Prostate gland (tissue), 2 donors: ENCODE measurements at regions not wholly inside any gene's neighbourhood (a gene's known extent, or its start where the extent isn't known, plus 50 kb on each side); places are given as distances from the start of the nearest gene placed in this dataset.

ENCODE experiments used
- DNase-seq: peaks from one replicate; pipeline ENCODE4 v3.0.0-alpha.2; 2019; ENCODE audit warnings: low spot score
- H3K27ac ChIP-seq, 2 donors: fragments of 200-600 bp; sonication (generic); 2 replicates each; pipeline ENCODE4 v1.5.1; 2017 to 2019
- H3K27me3 ChIP-seq: fragments of 200-600 bp; sonication (generic); replicated peaks from 2 replicates; pipeline ENCODE4 v1.5.1; 2019; ENCODE audit not compliant: insufficient read depth
- H3K36me3 ChIP-seq, 2 donors: fragments of 200-600 bp; sonication (generic); 1 replicate in 1 of 2; 2 replicates in 1 of 2; pipeline versions ENCODE4 v1.5.1 to v1.8.1; 2017 to 2019
- H3K4me1 ChIP-seq: fragments of 200-600 bp; sonication (generic); replicated peaks from 2 replicates; pipeline ENCODE4 v1.5.1; 2019
- H3K4me3 ChIP-seq, 2 donors: fragments of 200-600 bp; sonication (generic); 2 replicates each; pipeline ENCODE4 v1.5.1; 2017 to 2019
- H3K9me3 ChIP-seq: fragments of 200-600 bp; sonication (generic); 2 replicates; pipeline ENCODE4 v1.5.1; 2017
- POLR2A ChIP-seq: fragments of 450-650 bp; IDR thresholded peaks from one replicate; pipeline ENCODE4 v1.6.1; 2016; ENCODE audit warnings: antibody characterized with exemption, mild to moderate bottlenecking
- POLR2AphosphoS5 ChIP-seq: sonication (generic); formaldehyde crosslinking; IDR thresholded peaks from one replicate; pipeline ENCODE4 v1.6.1; 2017; ENCODE audit warnings: antibody characterized with exemption
- WGBS: methylation state at CpG from one replicate; pipeline ENCODE4 v1.1.5; 2018; 5-methylcytosine and 5-hydroxymethylcytosine counted together
- intact Hi-C: fragments of 100-400 bp; cut with DNase I; formaldehyde crosslinking; loops from one replicate; pipeline ENCODE4 v1.14.2; 2022
- TF ChIP-seq, protein P1 (sequence below), 4 experiments: fragments of 200-600 bp in 2 of 4; fragments of 450-650 bp in 2 of 4; sonication (generic) in 2 of 4; IDR thresholded peaks; 1 replicate in 3 of 4; 2 replicates in 1 of 4; pipeline ENCODE4 v1.5.1; 2016 to 2019; ENCODE audit warnings: antibody characterized with exemption in 4 of 4, mild to moderate bottlenecking in 2 of 4, moderate library complexity in 2 of 4

GRCh38 chr9:78547831-78548230, 250.9 kb downstream of the PSAT1 start:
- no peaks in the 10 kb centered on the region for H3K4me1 ChIP-seq
- H3K36me3 ChIP-seq, result no peaks in the 10 kb centered on the region
- H3K9me3 ChIP-seq, result no peaks in the 10 kb centered on the region
- WGBS, result 96% methylated on average over 1 of the region's 1 CpG
- no peak for DNase-seq
- H3K4me3 ChIP-seq, result no peak overlapping the region
- TF ChIP-seq, protein P1, sequence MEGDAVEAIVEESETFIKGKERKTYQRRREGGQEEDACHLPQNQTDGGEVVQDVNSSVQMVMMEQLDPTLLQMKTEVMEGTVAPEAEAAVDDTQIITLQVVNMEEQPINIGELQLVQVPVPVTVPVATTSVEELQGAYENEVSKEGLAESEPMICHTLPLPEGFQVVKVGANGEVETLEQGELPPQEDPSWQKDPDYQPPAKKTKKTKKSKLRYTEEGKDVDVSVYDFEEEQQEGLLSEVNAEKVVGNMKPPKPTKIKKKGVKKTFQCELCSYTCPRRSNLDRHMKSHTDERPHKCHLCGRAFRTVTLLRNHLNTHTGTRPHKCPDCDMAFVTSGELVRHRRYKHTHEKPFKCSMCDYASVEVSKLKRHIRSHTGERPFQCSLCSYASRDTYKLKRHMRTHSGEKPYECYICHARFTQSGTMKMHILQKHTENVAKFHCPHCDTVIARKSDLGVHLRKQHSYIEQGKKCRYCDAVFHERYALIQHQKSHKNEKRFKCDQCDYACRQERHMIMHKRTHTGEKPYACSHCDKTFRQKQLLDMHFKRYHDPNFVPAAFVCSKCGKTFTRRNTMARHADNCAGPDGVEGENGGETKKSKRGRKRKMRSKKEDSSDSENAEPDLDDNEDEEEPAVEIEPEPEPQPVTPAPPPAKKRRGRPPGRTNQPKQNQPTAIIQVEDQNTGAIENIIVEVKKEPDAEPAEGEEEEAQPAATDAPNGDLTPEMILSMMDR (IDR thresholded peaks at IDR 0.05), result no peak
- TF ChIP-seq POLR2A (no peak), POLR2AphosphoS5 (no peak)
- no peaks in the 10 kb centered on the region for H3K27me3 ChIP-seq
- H3K27ac ChIP-seq, result no peak overlapping the region
- intact Hi-C loops, result no loop called here

DNA sequence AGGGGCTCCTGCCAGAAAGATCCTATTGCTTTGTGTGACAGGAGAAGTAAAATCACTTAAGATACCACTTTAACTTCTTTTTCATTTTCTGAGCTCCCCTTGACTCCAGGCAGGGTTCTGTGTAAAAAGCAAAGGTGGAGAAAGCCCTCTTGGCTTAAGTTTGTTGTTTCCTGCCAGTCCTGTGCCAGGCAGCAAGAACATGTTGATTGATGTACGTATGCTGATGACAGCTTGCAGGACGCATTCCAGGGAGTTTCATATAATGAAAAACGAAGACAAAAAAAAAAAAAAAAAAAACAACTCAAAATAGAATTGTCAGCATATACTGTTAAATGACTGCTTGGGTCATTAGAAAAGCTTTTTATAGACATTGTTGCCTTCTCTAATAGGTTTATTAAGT, 251.7 kb downstream of the PSAT1 start:
- no peaks in the 10 kb centered on the region for H3K4me1 ChIP-seq
- no peak overlapping the region for H3K4me3 ChIP-seq
- no peaks in the 10 kb centered on the region for H3K36me3 ChIP-seq
- no peaks in the 10 kb centered on the region for H3K9me3 ChIP-seq
- H3K27me3 ChIP-seq, result no peaks in the 10 kb centered on the region
- intact Hi-C loops, result no loop called here
- H3K27ac ChIP-seq, result no peak overlapping the region
- WGBS, result 70% methylated on average over 3 of the region's 3 CpGs
- no peak for DNase-seq
- no peak for TF ChIP-seq POLR2A
- no peak for TF ChIP-seq POLR2AphosphoS5
- TF ChIP-seq, protein P1 (IDR thresholded peaks at IDR 0.05), result no peak

GRCh38 chr9:78549711-78550110, 252.8 kb downstream of the PSAT1 start:
- Histone ChIP-seq H3K4me1 (no peaks in the 10 kb centered on the region), H3K36me3 (no peaks in the 10 kb centered on the region), H3K27me3 (no peaks in the 10 kb centered on the region), H3K4me3 (no peak overlapping the region), H3K9me3 (no peaks in the 10 kb centered on the region), H3K27ac (no peak overlapping the region)
- intact Hi-C loops, result no loop called here
- WGBS, result 76% methylated on average over 3 of the region's 3 CpGs
- TF ChIP-seq POLR2AphosphoS5, result no peak
- no peak for TF ChIP-seq POLR2A
- TF ChIP-seq, protein P1 (IDR thresholded peaks at IDR 0.05), result no peak
- no peak for DNase-seq

GRCh38 chr9:78552802-78553201, 255.9 kb downstream of the PSAT1 start:
- H3K27ac ChIP-seq, result no peak overlapping the region
- no peak for DNase-seq
- no peaks in the 10 kb centered on the region for H3K4me1 ChIP-seq
- intact Hi-C loops, result no loop called here
- H3K36me3 ChIP-seq, result no peaks in the 10 kb centered on the region
- WGBS, result 52% methylated on average over 1 of the region's 1 CpG
- no peaks in the 10 kb centered on the region for H3K9me3 ChIP-seq
- H3K27me3 ChIP-seq, result no peaks in the 10 kb centered on the region
- TF ChIP-seq, protein P1 (IDR thresholded peaks at IDR 0.05), result no peak
- TF ChIP-seq POLR2A (no peak), POLR2AphosphoS5 (no peak)
- no peak overlapping the region for H3K4me3 ChIP-seq

- DNase-seq, result no peak
- intact Hi-C loops, result no loop called here
- H3K9me3 ChIP-seq, result no peaks in the 10 kb centered on the region
- H3K4me1 ChIP-seq, result no peaks in the 10 kb centered on the region
- TF ChIP-seq, protein P1 (IDR thresholded peaks at IDR 0.05), result no peak
- no peak for TF ChIP-seq POLR2AphosphoS5
- TF ChIP-seq POLR2A, result no peak
- no peaks in the 10 kb centered on the region for H3K36me3 ChIP-seq
- no peaks in the 10 kb centered on the region for H3K27me3 ChIP-seq
- WGBS, result 79% methylated on average over 5 of the region's 5 CpGs
- H3K4me3 ChIP-seq, result no peak overlapping the region
- no peak overlapping the region for H3K27ac ChIP-seq
These were observed 260.6 kb downstream of the PSAT1 start for GRCh38 chr9:78557540-78557939.
